ENCODE measurements at regions not wholly inside any gene's neighbourhood (a gene's known extent, or its start where the extent isn't known, plus 50 kb on each side); places are given as distances from the start of the nearest gene placed in this dataset.

- WGBS, 2 experiments (ENCODE audit: extremely low coverage in 1 of 2, insufficient coverage in 1 of 2, insufficient read length in 1 of 2, insufficient replicate concordance in 2 of 2, low coverage in 1 of 2, low lambda C conversion rate in 2 of 2, missing lambda C conversion rate in 1 of 2): 77% methylated on average over 4 of the region's 4 CpGs; no CpG with 5 or more reads in 1 of the 2 experiments
- Histone ChIP-seq H3K27me3 (replicated peaks in 1 of 4; ENCODE audit: control insufficient read depth in 3 of 4, extremely low read depth in 1 of 4, insufficient read depth in 3 of 4, low read length in 3 of 4) (no peaks in the 10 kb centered on the region), H2AK5ac (ENCODE audit: low read depth, low read length) (no peak overlapping the region), H2BK5ac (ENCODE audit: low read depth, low read length) (no peak overlapping the region), H2AFZ (ENCODE audit: low read length) (no peak overlapping the region), H3K23me2 (ENCODE audit: low read depth, low read length) (no peaks in the 10 kb centered on the region), H3K4me1 (replicated peaks in 1 of 4; ENCODE audit: control insufficient read depth in 3 of 4, insufficient read depth in 4 of 4, low read length in 3 of 4) (0 out of 7 replicates have a peak, but pooled peaks cover 0 to 2% (median 0%) of the 10 kb centered on the region in 4 experiments), H3K79me1 (ENCODE audit: low read depth, low read length) (no peaks in the 10 kb centered on the region), H3K9me3 (ENCODE audit: insufficient read depth in 2 of 2, low read depth in 1 of 2, low read length in 1 of 2) (no peaks in the 10 kb centered on the region), H3K23ac (ENCODE audit: insufficient read length) (no peak overlapping the region), H3K36me3 (ENCODE audit: control insufficient read depth in 2 of 4, insufficient read depth in 4 of 4, low read length in 3 of 4) (no peaks in the 10 kb centered on the region), H4K20me1 (replicated peaks in 1 of 2; ENCODE audit: control insufficient read depth in 1 of 2, insufficient read depth in 2 of 2, low read length in 2 of 2) (no peaks in the 10 kb centered on the region), H4K91ac (replicated peaks; ENCODE audit: insufficient read length, low read length) (no peak overlapping the region), H4K8ac (ENCODE audit: extremely low read depth, insufficient read depth, low read length) (no peak overlapping the region), H3K79me2 (ENCODE audit: control insufficient read depth in 1 of 2, insufficient read depth in 2 of 2, low read length in 2 of 2) (no peaks in the 10 kb centered on the region), H3K4me3 (ENCODE audit: extremely low read depth in 1 of 4, insufficient read depth in 2 of 4, low read depth in 3 of 4, low read length in 4 of 4) (no peak overlapping the region), H3K56ac (replicated peaks; ENCODE audit: insufficient read length, low read depth, low read length) (no peak overlapping the region), H3K4me2 (ENCODE audit: insufficient read depth in 1 of 2, low read depth in 2 of 2, low read length in 2 of 2) (no peak overlapping the region), H2BK120ac (replicated peaks; ENCODE audit: low read depth, low read length) (no peak overlapping the region), H2BK12ac (ENCODE audit: low read depth, low read length) (no peak overlapping the region), H4K5ac (ENCODE audit: insufficient read length, low read depth, low read length) (no peak overlapping the region), H2BK20ac (ENCODE audit: low read length) (no peak overlapping the region), H3K18ac (ENCODE audit: extremely low read depth, low read length) (no peak overlapping the region), H2BK15ac (ENCODE audit: low read length) (no peak overlapping the region), H3K4ac (replicated peaks; ENCODE audit: insufficient read length, low read depth, low read length) (no peak overlapping the region), H3K14ac (ENCODE audit: insufficient read length) (no peak overlapping the region), H3K9ac (replicated peaks in 1 of 4; ENCODE audit: extremely low read depth in 1 of 4, low read depth in 3 of 4, low read length in 3 of 4) (no peak overlapping the region), H3K27ac (ENCODE audit: low read depth, low read length) (no peak overlapping the region)
- no peak for DNase-seq (ENCODE audit: low read depth in 1 of 2, low spot score in 2 of 2)
- FAIRE-seq: no peak
- POLR2A ChIA-PET (ENCODE audit: partially characterized antibody): no interaction called here
- CTCF ChIA-PET (ENCODE audit: partially characterized antibody): no interaction called here
- TF ChIP-seq FOSL1 (IDR thresholded peaks at IDR 0.05; ENCODE audit: insufficient read depth, low read depth, low read length) (no peak), POU5F1 (IDR thresholded peaks at IDR 0.05; ENCODE audit: low read depth, low read length) (no peak), KDM5A (IDR thresholded peaks at IDR 0.05; ENCODE audit: low read length) (no peak), POLR2AphosphoS5 (IDR thresholded peaks at IDR 0.05; ENCODE audit: low read depth, low read length) (no peak), BACH1 (IDR thresholded peaks at IDR 0.05; ENCODE audit: low read length) (no peak), TBP (IDR thresholded peaks at IDR 0.05; ENCODE audit: low read depth, low read length) (no peak), PHF8 (conservative IDR thresholded peaks at IDR 0.05; ENCODE audit: low read depth, low read length) (no peak), CBX8 (IDR thresholded peaks at IDR 0.05; ENCODE audit: borderline replicate concordance, low read depth, low read length) (no peak), MAFK (IDR thresholded peaks at IDR 0.05; ENCODE audit: low read depth, low read length) (no peak), SIX5 (IDR thresholded peaks at IDR 0.05; ENCODE audit: low read depth, low read length) (no peak), SAP30 (IDR thresholded peaks at IDR 0.05; ENCODE audit: insufficient read depth, insufficient replicate concordance, low read length) (no peak), SIN3A (conservative IDR thresholded peaks at IDR 0.05 in 1 of 2, IDR thresholded peaks at IDR 0.05 in 1 of 2; ENCODE audit: low read depth in 1 of 2, low read length in 2 of 2) (no peak)
Observed at GRCh38 chr13:105969761-105970160, 565.7 kb downstream of the EFNB2 start.
